IMR-90 (cell line): ENCODE measurements at regions not wholly inside any gene's neighbourhood (a gene's known extent, or its start where the extent isn't known, plus 50 kb on each side); places are given as distances from the start of the nearest gene placed in this dataset.

Source experiments
- ATAC-seq: fragments of 200-7000 bp; cut with Tn5 transposase; 2 replicates; pipeline ENCODE4 v1.9.1; 2020; ENCODE audit warnings: low read depth, mild to moderate bottlenecking, moderate library complexity
- BruUV-seq: library from RNA; stranded (reverse); fragments of 400-500 nt; replicated peaks from 2 replicates; lab custom pipeline; 2021; lab: Mats Ljungman, UMichigan
- CTCF ChIA-PET: fragments of 300-600 bp; formaldehyde crosslinking; extraction: SDS; loops from one replicate; lab custom pipeline; 2021; ENCODE audit warnings: antibody characterized with exemption; lab: Yijun Ruan, JAX
- POLR2A ChIA-PET: fragments of 300-600 bp; sonication (Branson Sonifier 250); formaldehyde crosslinking; loops from one replicate; lab custom pipeline; 2022; ENCODE audit warnings: antibody characterized with exemption; ENCODE audit not compliant: unreplicated experiment; lab: Charles Lee
- DNase-seq: peaks from one replicate; pipeline ENCODE4 v3.0.0; 2013
- H2AFZ ChIP-seq: replicated peaks from 2 replicates; pipeline ENCODE3; 2013; ENCODE audit warnings: low read length, mild to moderate bottlenecking; ENCODE audit not compliant: poor library complexity
- H2AK5ac ChIP-seq: 2 replicates; pipeline ENCODE4 v1.6.1; 2013; ENCODE audit warnings: low read depth, low read length, inconsistent platforms
- H2AK9ac ChIP-seq: replicated peaks from 2 replicates; pipeline ENCODE3; 2013; ENCODE audit warnings: mild to moderate bottlenecking, low read depth, low read length, moderate library complexity; ENCODE audit not compliant: poor library complexity
- H2BK120ac ChIP-seq: 2 replicates; pipeline ENCODE4 v1.6.1; 2013; ENCODE audit warnings: low read depth, low read length, inconsistent platforms
- H2BK15ac ChIP-seq: 3 replicates; pipeline ENCODE4 v1.6.1; 2013; ENCODE audit warnings: low read depth, low read length, inconsistent platforms
- H2BK20ac ChIP-seq: 2 replicates; pipeline ENCODE4 v1.6.1; 2013; ENCODE audit warnings: low read depth, mild to moderate bottlenecking, inconsistent platforms, low read length, moderate library complexity
- H2BK5ac ChIP-seq: 2 replicates; pipeline ENCODE4 v1.6.1; 2013; ENCODE audit warnings: mild to moderate bottlenecking, low read depth, low read length, inconsistent platforms; ENCODE audit not compliant: poor library complexity, severe bottlenecking
- H3K14ac ChIP-seq: replicated peaks from 2 replicates; pipeline ENCODE4 v1.6.1; 2013; ENCODE audit warnings: low read depth, low read length, inconsistent platforms
- H3K18ac ChIP-seq: 2 replicates; pipeline ENCODE4 v1.6.1; 2013; ENCODE audit warnings: low read depth, low read length, control low read depth
- H3K23ac ChIP-seq: 2 replicates; pipeline ENCODE4 v1.6.1; 2013; ENCODE audit warnings: low read depth, low read length, inconsistent platforms
- H3K27ac ChIP-seq: 2 replicates; pipeline ENCODE4 v1.5.1; 2013; ENCODE audit warnings: mild to moderate bottlenecking, control low read depth, low read length; ENCODE audit not compliant: insufficient read depth
- H3K27me3 ChIP-seq: 2 replicates; pipeline ENCODE4 v1.6.1; 2013; ENCODE audit warnings: low read length; ENCODE audit not compliant: control insufficient read depth, insufficient read depth
- H3K36me3 ChIP-seq: 2 replicates; pipeline ENCODE4 v1.6.1; 2013; ENCODE audit warnings: low read length, mixed read lengths; ENCODE audit not compliant: control insufficient read depth, insufficient read depth
- H3K4ac ChIP-seq: 2 replicates; pipeline ENCODE4 v1.6.1; 2013; ENCODE audit warnings: low read depth, low read length, inconsistent platforms
- H3K4me1 ChIP-seq: 2 replicates; pipeline ENCODE4 v1.6.1; 2013; ENCODE audit warnings: low read length, mixed read lengths; ENCODE audit not compliant: control insufficient read depth, insufficient read depth
- H3K4me2 ChIP-seq: 2 replicates; pipeline ENCODE4 v1.6.1; 2013; ENCODE audit warnings: low read depth, mild to moderate bottlenecking, control low read depth, low read length, moderate library complexity
- H3K4me3 ChIP-seq: 2 replicates; pipeline ENCODE4 v1.5.1; 2013; ENCODE audit warnings: low read depth, mild to moderate bottlenecking, control low read depth, low read length, moderate library complexity; ENCODE audit not compliant: insufficient read depth
- H3K56ac ChIP-seq: 2 replicates; pipeline ENCODE4 v1.6.1; 2013; ENCODE audit warnings: low read length, inconsistent platforms; ENCODE audit not compliant: insufficient read depth; ENCODE audit errors: extremely low read depth
- H3K79me1 ChIP-seq, 2 experiments: 2 replicates each; pipeline ENCODE4 v1.6.1; 2013; ENCODE audit warnings: low read length in 2 of 2, inconsistent platforms in 1 of 2, low read depth in 1 of 2
- H3K9ac ChIP-seq: 2 replicates; pipeline ENCODE4 v1.6.1; 2013; ENCODE audit warnings: low read depth, low read length, control low read depth
- H3K9me1 ChIP-seq: 2 replicates; pipeline ENCODE4 v1.6.1; 2013; ENCODE audit warnings: low read length, inconsistent platforms; ENCODE audit not compliant: insufficient read depth
- H3K9me3 ChIP-seq: 2 replicates; pipeline ENCODE4 v1.6.1; 2013; ENCODE audit warnings: low read length; ENCODE audit not compliant: control insufficient read depth, insufficient read depth
- H4K20me1 ChIP-seq: 2 replicates; pipeline ENCODE4 v1.6.1; 2013; ENCODE audit warnings: low read length, inconsistent platforms; ENCODE audit not compliant: insufficient read depth
- H4K5ac ChIP-seq: 2 replicates; pipeline ENCODE4 v1.6.1; 2013; ENCODE audit warnings: mild to moderate bottlenecking, low read depth, low read length, control low read depth
- H4K8ac ChIP-seq, 2 experiments: 2 replicates each; pipeline ENCODE4 v1.6.1; 2013; ENCODE audit warnings: low read depth in 2 of 2, low read length in 2 of 2, control low read depth in 1 of 2, inconsistent platforms in 1 of 2
- H4K91ac ChIP-seq: 2 replicates; pipeline ENCODE4 v1.6.1; 2013; ENCODE audit warnings: low read depth, low read length, inconsistent platforms; ENCODE audit not compliant: insufficient read depth
- BHLHE40 ChIP-seq: fragments of 150-350 bp; IDR thresholded peaks from 2 replicates; pipeline ENCODE4 v1.6.1; 2016; ENCODE audit warnings: mild to moderate bottlenecking, low read depth, low read length
- CEBPB ChIP-seq: IDR thresholded peaks from 2 replicates; pipeline ENCODE4 v1.6.1; 2012; ENCODE audit warnings: low read depth, low read length, improper control_type of control experiment
- RCOR1 ChIP-seq: IDR thresholded peaks from 2 replicates; pipeline ENCODE4 v1.6.1; 2012; ENCODE audit warnings: mild to moderate bottlenecking, low read length, improper control_type of control experiment; ENCODE audit not compliant: insufficient replicate concordance
- dilution Hi-C: fragments of 300-500 bp; cut with HindIII; formaldehyde crosslinking; loops from one replicate; pipeline ENCODE4 v1.14.3; 2018; ENCODE audit warnings: low sequenced_read_pairs; ENCODE audit not compliant: unreplicated experiment
- in situ Hi-C: fragments of 300-500 bp; cut with MboI; formaldehyde crosslinking; loops from 3 replicates; pipeline ENCODE4 v1.14.3; 2019; ENCODE audit warnings: low sequenced_read_pairs, inconsistent platforms, mixed read lengths
- intact Hi-C: fragments of 100-400 bp; cut with micrococcal nuclease; formaldehyde crosslinking; loops from 2 replicates; pipeline ENCODE4 v1.10.0; 2022

GRCh38 chr9:117987945-117988344, 283.7 kb downstream of the TLR4 start:
- no peak overlapping the region for H3K9ac ChIP-seq
- intact Hi-C loops = no loop called here

More at GRCh38 chr9:117987945-117988344, 283.7 kb downstream of the TLR4 start:
- ATAC-seq (no peak), DNase-seq (no peak)
- H3K4ac ChIP-seq = no peak overlapping the region
- dilution Hi-C loops (no loop called here), in situ Hi-C loops (no loop called here)
- H2BK15ac ChIP-seq = no peak overlapping the region
- H3K4me3 ChIP-seq = no peak overlapping the region
- BruUV-seq = no TSS peak
- no peaks in the 10 kb centered on the region for H4K20me1 ChIP-seq
- H4K5ac ChIP-seq = no peak overlapping the region
- no peak overlapping the region for H3K18ac ChIP-seq
- no peak overlapping the region for H4K91ac ChIP-seq
- CTCF ChIA-PET = no interaction called here
- no peaks in the 10 kb centered on the region for H3K9me1 ChIP-seq
- H2AK9ac ChIP-seq = no peak overlapping the region
- no peak overlapping the region for H3K23ac ChIP-seq
- H3K27me3 ChIP-seq = no peaks in the 10 kb centered on the region
- peaks cover 10% of the 10 kb centered on the region for H3K9me3 ChIP-seq
- H2BK20ac ChIP-seq = no peak overlapping the region
- H4K8ac ChIP-seq = no peak overlapping the region
- no peak overlapping the region for H2AK5ac ChIP-seq
- no peaks in the 10 kb centered on the region for H3K4me1 ChIP-seq
- no peak overlapping the region for H3K56ac ChIP-seq
- no peak overlapping the region for H3K4me2 ChIP-seq
- H2BK5ac ChIP-seq = no peak overlapping the region
- no peak for TF ChIP-seq CEBPB
- TF ChIP-seq RCOR1 = no peak
- TF ChIP-seq BHLHE40 = no peak
- H2AFZ ChIP-seq = no peak overlapping the region
- no peak overlapping the region for H2BK120ac ChIP-seq
- H3K36me3 ChIP-seq = no peaks in the 10 kb centered on the region
- POLR2A ChIA-PET = no interaction called here
- H3K14ac ChIP-seq = no peak overlapping the region
- no peaks in the 10 kb centered on the region for H3K79me1 ChIP-seq
- no peak overlapping the region for H3K27ac ChIP-seq
